Left lobe of liver (tissue), 2 donors: ENCODE measurements at regions not wholly inside any gene's neighbourhood (a gene's known extent, or its start where the extent isn't known, plus 50 kb on each side); places are given as distances from the start of the nearest gene placed in this dataset.
A peak's percentile ranks its signal among the peaks of the same experiment; 100 is the strongest.

Experiments
- ATAC-seq: fragments of 200-7000 bp; cut with Tn5 transposase; one replicate; pipeline ENCODE4 v1.9.1; 2020; ENCODE audit warnings: mild to moderate bottlenecking, moderate library complexity
- DNase-seq: peaks from one replicate; pipeline ENCODE4 v3.0.0-alpha.2; 2020; ENCODE audit warnings: low spot score
- donor health status: DM: no; HTN: no; CAD: no; lungs with moderate emphysema.
- donor health status: DM: no; HTN: yes; CAD: no.

DNA sequence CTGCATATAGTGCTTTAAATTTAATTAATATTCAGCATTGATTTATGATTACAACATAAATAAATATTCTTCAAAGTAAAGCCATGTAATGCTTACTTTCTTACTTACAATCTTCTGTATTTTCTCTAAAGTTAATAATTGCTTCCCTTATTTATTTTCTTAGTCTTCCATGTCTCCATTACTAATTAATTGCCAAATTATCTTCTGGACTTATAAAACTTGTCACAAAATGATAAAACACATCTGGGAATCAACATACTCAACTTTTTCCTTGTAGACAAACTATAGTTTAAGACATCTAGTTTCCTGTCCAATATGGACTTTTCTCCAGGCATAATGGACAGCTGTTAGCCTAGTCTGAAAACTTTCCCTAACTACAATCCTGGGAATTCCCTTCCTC, 466.6 kb downstream of the FLRT2 start:
- DNase-seq, result no peak

DNA sequence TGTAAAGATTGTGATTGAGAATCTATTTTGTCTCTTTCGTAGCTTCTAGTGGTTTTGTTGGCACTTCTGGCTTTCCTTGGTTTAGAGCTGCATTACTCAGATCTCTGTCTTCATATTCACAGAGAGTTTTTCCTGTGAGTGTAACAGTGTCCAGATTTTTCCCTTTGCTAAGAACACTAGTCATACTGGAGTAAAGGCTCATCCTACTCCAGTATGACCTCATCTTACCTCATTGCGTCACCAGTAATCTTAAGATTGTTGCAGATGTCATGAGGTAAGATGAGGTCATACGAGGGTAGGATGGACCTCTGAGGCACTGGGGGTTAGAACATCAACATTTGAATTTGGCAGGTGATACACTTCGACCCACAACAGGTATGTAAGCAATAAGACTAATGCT, 461.2 kb downstream of the FLRT2 start:
- DNase-seq (no peak), ATAC-seq (no peak)

More for the DNA sequence above, 466.6 kb downstream of the FLRT2 start:
- ATAC-seq, result no peak

GRCh38 chr14:85987907-85988306, 458.0 kb downstream of the FLRT2 start:
- DNase-seq (no peak), ATAC-seq (no peak)

DNA sequence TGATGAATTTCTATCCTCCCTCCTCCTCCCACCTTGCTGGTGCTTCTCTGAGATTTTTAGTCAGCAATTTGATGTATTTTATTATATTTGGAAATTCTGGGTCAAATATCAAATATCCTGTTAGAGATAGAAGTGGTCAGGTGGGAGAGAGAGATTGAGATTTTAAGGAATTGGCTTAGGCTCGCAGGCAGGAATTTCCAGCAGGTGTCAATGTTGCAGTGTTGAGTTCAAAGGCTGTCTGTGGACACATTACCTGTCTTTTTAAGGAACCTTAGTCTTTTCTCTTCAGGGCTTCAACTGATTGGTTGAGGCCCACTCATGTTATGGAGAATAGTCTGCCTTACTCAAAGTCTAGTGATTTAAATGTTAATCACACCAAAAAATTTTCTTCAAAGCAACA, 457.3 kb downstream of the FLRT2 start:
- peak; percentile 70 for ATAC-seq

DNA sequence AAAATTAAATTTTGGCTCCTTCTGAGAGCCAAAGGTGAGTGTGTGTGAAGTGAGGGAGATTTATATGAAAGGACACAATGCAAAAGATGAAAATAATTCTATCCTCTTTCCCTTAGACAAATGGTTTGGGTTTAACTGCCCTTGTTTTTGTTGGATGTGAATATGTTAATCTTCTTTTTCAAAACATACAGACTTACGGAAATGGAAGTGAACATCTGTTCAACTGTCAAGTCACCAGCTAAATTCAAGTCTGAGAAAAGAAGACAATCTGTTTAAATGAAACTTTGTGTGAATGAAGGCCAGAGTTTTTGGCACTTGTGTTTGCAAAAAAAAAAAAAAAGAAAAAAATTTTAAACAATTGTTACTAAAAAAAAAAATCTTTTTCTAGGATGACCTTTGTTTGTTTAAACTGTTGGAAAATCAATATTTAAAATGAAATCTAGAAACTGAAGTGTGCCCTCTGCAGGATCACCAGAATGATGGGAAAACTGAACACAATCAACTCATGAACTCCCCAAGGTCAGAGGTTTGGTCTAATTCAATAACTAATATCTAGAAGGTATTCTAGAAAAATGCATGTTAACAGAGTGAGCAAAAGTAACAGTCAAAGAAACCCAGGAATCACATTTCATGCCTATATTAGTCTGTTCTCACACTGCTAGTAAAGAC, 448.8 kb downstream of the FLRT2 start:
- ATAC-seq (peak; percentile 90), DNase-seq (no peak)

More for the DNA sequence above, 457.3 kb downstream of the FLRT2 start:
- no peak for DNase-seq

DNA sequence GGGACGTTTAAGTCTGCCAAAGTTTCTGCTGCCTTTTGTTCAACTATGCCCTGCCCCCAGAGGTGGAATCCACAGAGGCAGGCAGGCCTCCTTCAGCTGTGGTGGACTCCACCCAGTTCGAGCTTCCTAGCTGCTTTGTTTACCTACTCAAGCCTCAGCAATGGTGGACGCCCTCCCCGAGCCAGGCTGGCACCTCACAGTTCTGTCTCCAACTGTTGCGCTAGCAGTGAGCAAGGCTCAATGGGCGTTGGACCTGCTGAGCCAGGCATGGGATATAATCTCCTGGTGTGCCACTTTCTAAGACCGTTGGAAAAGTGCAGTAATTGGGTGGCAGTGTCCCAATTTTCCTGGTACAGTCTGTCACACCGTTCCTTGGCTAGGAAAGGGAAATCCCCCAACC, 444.7 kb downstream of the FLRT2 start:
- ATAC-seq (no peak), DNase-seq (no peak)

GRCh38 chr14:85963486-85963885, 433.5 kb downstream of the FLRT2 start:
- ATAC-seq, result no peak
- no peak for DNase-seq

DNA sequence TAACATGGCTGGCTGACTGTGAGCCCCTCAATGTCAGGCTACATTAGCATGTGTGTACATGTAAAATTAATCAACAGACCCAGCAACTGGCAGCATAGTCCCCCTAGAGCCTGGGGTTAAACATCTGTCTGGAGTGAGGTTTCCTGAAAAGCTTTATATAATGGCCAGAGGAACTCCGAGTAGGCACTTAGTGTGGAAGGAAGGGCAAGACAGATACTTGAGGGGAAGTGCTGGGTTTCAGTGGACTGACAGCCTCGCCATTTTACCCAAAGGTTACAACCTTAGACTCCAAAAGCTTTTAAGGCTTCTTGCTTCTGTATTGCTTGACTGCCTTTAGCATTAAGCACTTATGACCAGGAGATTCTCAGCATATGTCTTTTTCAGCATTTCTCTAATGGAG, 430.8 kb downstream of the FLRT2 start:
- no peak for DNase-seq
- no peak for ATAC-seq

GRCh38 chr14:85959063-85959462, 429.1 kb downstream of the FLRT2 start:
- no peak for DNase-seq
- no peak for ATAC-seq

- no peak for ATAC-seq
- no peak for DNase-seq
Observed at GRCh38 chr14:85958069-85958468, 428.1 kb downstream of the FLRT2 start.

DNA sequence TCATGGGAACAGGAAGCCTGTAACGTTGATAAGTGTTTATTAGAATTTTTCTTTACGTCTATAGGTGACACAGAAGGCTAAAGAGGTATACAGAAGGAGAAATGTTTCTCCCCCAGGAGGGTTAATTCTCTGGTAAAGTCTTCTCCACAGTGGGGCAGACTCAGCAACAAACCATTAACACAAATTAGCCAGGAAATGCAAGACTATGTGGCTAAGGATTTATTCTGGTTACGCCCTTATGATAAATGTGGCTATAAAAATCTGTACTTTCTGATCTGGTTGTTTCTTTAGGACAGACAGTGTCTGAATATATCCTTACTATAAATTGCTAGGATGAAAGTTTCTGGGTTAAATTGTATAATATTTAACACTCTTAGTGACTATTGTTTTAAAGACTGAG, 423.3 kb downstream of the FLRT2 start:
- DNase-seq (no peak), ATAC-seq (no peak)

DNA sequence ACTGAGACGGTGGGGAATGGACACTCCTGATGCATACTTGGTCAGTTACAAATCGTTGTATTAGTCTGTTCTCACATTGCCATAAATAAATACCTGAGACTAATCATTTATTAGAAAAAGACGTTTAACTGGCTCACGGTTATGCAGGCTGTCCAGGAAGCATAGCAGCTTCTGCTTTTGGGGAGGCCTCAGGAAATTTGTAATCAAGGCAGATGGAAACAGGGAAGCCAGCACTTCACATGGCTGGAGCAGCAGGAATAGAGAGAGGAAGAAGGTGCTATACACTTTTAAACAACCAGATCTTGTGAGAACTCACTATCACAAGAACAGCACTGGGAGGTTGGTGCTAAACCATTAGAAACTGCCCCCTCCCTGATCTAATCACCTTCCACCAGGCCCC, 418.2 kb downstream of the FLRT2 start:
- DNase-seq, result no peak
- ATAC-seq, result no peak

GRCh38 chr14:85947461-85948139, 417.7 kb downstream of the FLRT2 start:
- ATAC-seq (no peak), DNase-seq (no peak)

DNA sequence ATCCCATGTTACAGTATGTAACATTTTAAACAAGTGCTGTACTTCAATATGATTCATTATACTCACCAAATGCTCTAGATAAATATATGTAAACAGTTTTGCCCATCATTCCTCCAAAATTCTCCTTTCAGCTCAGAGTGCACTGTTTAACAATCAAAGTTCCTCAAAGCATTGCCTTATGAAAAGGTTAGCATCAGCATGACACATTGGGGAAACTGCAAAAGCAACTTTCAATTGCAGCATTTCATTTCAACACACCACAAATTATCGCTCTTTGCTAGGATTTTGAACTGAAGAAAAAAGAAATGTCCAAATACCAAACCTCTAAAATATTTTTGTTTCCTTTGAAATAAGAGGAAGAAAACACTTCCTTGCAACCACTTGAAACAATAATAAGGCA, 413.2 kb downstream of the FLRT2 start:
- DNase-seq (no peak), ATAC-seq (no peak)

DNA sequence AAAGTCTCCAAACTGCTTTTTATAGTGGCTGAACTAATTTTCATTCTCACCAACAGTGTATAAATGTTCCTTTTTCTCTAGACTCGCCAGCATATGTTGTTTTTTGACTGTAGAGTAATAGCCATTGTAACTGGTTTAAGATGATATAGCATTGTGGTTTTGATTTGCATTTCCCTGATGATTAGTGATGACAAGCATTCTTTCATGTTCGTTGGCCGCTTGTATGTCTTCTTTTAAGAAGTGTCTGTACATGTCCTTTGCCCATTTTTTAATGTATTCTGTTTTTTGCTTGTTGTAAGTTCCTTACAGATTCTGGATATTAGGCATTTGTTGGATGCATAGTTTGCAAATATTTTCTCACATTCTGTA, 404.9 kb downstream of the FLRT2 start:
- DNase-seq, result no peak
- peak; percentile 49 for ATAC-seq

DNA sequence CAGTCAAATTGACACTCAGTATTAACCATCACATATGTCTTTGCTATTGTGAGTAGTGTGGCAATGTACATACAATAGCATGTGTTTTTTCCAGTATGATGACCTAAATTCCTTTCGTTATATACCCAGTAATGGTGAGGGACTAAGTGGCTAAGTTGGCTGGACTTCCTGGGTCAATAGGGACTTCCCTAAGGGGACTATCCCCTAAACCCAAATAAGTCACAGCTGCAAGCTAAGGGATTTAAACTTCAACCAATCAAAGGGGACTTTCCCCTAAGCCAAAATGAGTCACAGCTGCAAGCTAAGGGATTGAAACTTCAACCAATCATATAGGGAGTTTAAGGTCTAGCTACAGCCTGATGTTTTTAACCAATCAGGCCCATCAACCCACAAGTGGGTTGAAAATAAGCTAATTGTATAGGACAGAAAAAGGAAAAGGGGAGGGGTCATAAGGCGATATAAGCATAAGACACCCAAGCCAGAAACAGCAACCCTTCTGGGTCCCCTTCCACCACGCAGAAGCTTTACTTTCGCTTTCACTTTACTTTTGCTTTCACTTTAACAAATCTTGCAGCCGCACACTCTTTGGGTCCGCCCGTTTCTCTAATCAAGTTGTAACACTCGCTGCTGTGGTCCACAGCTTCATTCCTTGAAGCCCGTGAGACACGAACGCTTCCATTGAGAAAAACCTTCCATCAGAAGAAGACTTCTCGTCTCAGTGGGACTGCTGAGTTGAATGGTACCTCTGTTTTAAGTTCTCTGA, 404.4 kb downstream of the FLRT2 start:
- ATAC-seq, result peak; percentile 99

GRCh38 chr14:85921241-85921640, 391.3 kb downstream of the FLRT2 start:
- DNase-seq (no peak), ATAC-seq (no peak)

More for the DNA sequence above, 404.4 kb downstream of the FLRT2 start:
- DNase-seq, result peak; percentile 55

- ATAC-seq, result no peak
- DNase-seq, result no peak
Observed at GRCh38 chr14:85917716-85918115, 387.8 kb downstream of the FLRT2 start.

GRCh38 chr14:85915711-85916110, 385.8 kb downstream of the FLRT2 start:
- ATAC-seq (no peak), DNase-seq (no peak)

GRCh38 chr14:85912141-85912540, 382.2 kb downstream of the FLRT2 start:
- ATAC-seq (no peak), DNase-seq (no peak)

- DNase-seq, result no peak
- no peak for ATAC-seq
Observed at GRCh38 chr14:85911044-85911443, 381.1 kb downstream of the FLRT2 start.

GRCh38 chr14:85909581-85909980, 379.6 kb downstream of the FLRT2 start:
- ATAC-seq (peak; percentile 43), DNase-seq (no peak)
